ENCODE measurements at regions not wholly inside any gene's neighbourhood (a gene's known extent, or its start where the extent isn't known, plus 50 kb on each side); places are given as distances from the start of the nearest gene placed in this dataset.
"Not testable (repeated sequence)": the region's sequence is repeated elsewhere in the genome, so short reads cannot be mapped to it uniquely, and the experiment has no call there.

GRCh38 chr2:118449401-118449800 is 361.1 kb downstream of the INSIG2 start:
- no peak for DNase-seq

- DNase-seq = no peak
Observed at GRCh38 chr2:118443596-118443995, 355.3 kb downstream of the INSIG2 start.

- no peak for DNase-seq
Observed at GRCh38 chr2:118442996-118443553, 354.8 kb downstream of the INSIG2 start.

- DNase-seq = no peak
Observed at GRCh38 chr2:118442046-118442445, 353.8 kb downstream of the INSIG2 start.

GRCh38 chr2:118440404-118441098 is 352.3 kb downstream of the INSIG2 start:
- no peak for DNase-seq

- no peak for DNase-seq
Observed at GRCh38 chr2:118437501-118437900, 349.2 kb downstream of the INSIG2 start.

- DNase-seq = no peak
Observed at GRCh38 chr2:118431997-118432396, 343.7 kb downstream of the INSIG2 start.

GRCh38 chr2:118431586-118431985 is 343.3 kb downstream of the INSIG2 start:
- no peak for DNase-seq

- DNase-seq = no peak
Observed at GRCh38 chr2:118431165-118431517, 342.9 kb downstream of the INSIG2 start.

- DNase-seq = no peak
Observed at GRCh38 chr2:118430510-118431164, 342.4 kb downstream of the INSIG2 start.

GRCh38 chr2:118425191-118425590 is 336.9 kb downstream of the INSIG2 start:
- no peak for DNase-seq

GRCh38 chr2:118423776-118424175 is 335.5 kb downstream of the INSIG2 start:
- DNase-seq = no peak

GRCh38 chr2:118421648-118422047 is 333.4 kb downstream of the INSIG2 start:
- DNase-seq = no peak

- DNase-seq = no peak
Observed at GRCh38 chr2:118417406-118418120, 329.3 kb downstream of the INSIG2 start.

- DNase-seq = not testable (repeated sequence)
Observed at GRCh38 chr2:118415186-118415585, 326.9 kb downstream of the INSIG2 start.

GRCh38 chr2:118403658-118404451 is 315.6 kb downstream of the INSIG2 start:
- DNase-seq = no peak

- no peak for DNase-seq
Observed at GRCh38 chr2:118388771-118389170, 300.5 kb downstream of the INSIG2 start.

- DNase-seq = no peak
Observed at GRCh38 chr2:118387509-118387908, 299.2 kb downstream of the INSIG2 start.

- peak; percentile 68 for DNase-seq
Observed at GRCh38 chr2:118386641-118387302, 298.5 kb downstream of the INSIG2 start.

- DNase-seq = no peak
Observed at GRCh38 chr2:118380915-118381653, 292.8 kb downstream of the INSIG2 start.

- DNase-seq = no peak
Observed at GRCh38 chr2:118375907-118376485, 287.7 kb downstream of the INSIG2 start.
